ENCODE measurements at regions not wholly inside any gene's neighbourhood (a gene's known extent, or its start where the extent isn't known, plus 50 kb on each side); places are given as distances from the start of the nearest gene placed in this dataset.

GRCh38 chr18:78883501-78883900, 96.1 kb upstream of the SALL3 start:
- no peak for DNase-seq

DNA sequence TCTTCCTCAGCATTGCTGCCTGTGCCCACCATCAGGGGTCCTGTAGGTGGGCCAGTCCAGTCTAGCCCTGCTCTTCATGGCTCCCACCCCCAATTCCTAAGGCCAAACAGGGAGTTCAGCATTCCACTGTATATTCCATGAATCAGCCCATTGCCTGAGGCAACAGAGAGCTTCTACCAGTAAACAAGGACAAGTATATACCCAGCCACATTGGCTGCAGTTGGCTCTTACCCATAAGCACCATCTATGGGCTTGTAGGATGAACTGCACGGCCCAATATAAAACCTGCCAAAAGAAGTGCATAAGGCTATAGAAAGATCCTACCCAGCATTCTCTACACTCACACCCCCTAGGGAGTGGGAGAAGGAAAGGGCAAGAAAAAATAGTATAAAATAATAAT, 95.1 kb upstream of the SALL3 start:
- no peak for DNase-seq

DNA sequence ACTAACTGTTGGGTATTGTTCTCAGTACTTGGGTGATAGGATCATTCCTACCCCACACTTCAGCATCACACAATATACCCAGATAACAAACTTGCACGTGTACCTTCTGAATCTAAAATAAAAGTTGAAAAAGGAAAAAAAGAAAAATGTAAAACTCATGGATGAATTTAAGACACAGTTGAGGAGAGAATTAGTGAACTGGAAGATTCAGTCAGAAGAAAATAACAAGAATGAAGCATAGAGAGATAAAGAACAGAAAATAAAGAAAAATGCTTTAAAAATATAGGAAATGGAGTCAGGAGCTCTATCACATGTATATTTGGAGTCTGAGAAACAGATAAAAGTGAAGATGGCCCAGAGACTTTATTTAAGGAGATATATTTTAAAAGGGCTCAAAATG, 90.4 kb upstream of the SALL3 start:
- DNase-seq: no peak

DNA sequence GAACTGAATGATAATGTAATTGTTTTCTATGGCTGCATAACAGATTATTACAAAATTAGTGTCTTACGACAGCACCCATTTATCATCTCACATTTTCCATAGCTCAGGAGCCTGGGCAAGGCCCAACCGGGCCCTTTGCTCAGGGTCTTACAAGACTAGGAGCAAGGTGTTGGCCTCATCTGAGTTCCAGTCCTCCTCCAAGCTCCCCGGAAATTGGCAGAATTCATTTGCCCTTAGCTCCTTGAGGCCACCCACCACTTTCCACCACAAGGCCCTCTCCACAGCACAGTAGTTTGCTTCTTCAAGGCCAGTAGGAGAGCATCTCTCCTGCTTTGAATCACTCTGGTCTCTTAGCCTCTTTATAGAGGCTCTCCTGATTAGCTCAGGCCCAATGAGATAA, 89.2 kb upstream of the SALL3 start:
- no peak for DNase-seq

DNA sequence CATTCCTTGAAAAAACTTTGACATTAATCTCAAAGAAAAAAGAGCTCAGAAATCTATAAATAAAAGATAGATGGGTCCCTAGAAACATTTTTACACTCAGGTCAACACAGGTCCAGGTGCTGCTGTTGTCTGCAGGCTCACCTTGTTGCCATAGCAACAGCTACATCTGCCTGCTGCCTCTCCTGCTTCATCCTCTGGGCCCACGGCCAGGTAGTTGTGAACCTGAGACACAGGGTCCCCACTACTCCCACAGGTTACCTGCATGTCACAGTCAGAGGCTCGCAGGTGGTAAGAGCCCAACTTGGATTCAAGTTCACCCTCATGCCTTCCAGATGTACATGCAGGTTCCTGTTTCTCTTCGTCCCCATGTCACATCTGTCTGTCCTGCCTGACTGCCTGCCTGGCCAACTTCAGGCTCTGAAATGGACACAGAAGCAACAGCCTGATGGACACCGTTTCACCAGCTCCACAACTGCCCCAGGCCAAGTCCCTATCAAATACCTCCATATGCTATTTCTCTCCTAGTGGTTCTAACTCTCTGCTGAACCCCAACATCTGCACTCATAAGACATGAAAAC, 88.3 kb upstream of the SALL3 start:
- no peak for DNase-seq

- no peak for DNase-seq
Observed at GRCh38 chr18:78892177-78892576, 87.4 kb upstream of the SALL3 start.

DNA sequence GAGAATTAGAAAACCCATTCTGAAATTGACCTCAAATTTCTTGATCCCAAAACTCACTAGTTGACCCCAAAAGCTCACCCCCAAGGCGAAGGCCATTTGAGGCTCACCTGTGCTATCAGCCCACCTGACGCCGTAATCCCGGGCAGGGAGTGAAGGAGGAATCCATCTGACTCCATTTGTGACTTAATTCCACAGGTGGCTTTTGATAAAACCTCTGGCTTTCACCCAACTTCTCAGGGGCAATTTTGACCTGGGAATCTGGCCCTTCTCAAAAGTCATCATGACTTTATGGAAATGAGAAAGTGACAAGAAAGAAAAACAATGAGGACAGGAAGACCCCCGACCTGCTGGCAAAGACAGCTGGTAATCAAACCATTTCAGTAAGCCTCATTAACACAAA, 86.9 kb upstream of the SALL3 start:
- no peak for DNase-seq

- no peak for DNase-seq
Observed at GRCh38 chr18:78893281-78894032, 86.2 kb upstream of the SALL3 start.

DNA sequence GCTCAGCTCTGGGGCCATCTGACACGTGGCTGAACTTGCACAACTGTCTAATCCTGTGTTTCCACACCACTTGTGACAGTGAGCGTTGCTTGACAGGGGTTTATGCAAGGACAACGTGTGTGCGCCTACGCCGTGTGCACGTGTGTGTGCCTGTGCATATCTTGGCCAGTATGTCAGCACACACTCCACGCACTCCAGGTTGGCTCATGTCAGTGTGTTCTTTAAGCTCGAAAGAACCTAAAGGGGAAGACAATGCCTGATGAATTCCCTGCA, 85.6 kb upstream of the SALL3 start:
- DNase-seq: no peak

GRCh38 chr18:78895207-78896001, 84.2 kb upstream of the SALL3 start:
- DNase-seq: no peak

DNA sequence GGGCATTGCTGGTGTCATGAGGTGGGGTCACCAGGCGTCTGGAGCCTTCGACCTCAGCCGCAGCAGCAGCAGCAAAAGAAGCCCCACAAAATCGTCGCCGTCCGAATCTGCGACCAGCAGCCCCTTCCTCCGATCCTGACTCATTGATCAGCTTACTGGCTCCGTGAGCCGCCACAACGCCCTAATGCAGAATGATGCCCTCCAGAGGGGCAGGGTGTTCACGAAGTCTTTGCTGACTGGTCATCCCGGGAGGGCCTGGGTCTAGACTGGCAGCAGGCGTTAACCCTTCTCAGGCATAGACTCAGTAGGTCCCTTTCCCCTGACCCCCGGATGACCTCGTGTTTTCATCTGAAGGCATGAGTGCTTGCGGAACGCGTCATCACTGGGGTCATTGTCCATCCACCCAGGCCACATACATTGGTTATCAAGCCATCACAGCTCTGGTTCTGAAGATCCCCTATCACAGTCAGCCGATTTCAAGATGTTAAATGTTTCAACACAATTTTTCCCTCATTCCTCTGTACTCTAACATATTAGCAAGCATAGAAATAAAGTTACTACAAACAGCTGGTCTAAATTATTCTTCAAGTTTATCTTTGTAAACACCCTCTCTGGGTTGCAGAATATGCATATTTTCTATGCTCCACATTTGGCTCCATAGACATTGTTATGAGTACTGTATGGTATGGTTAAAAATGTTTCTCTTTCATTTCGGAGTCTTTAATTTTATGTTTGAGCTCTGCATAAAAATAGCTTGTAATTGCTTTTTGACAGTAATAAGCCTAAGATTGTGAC, 83.3 kb upstream of the SALL3 start:
- no peak for DNase-seq

- no peak for DNase-seq
Observed at GRCh38 chr18:78898066-78898465, 81.6 kb upstream of the SALL3 start.

DNA sequence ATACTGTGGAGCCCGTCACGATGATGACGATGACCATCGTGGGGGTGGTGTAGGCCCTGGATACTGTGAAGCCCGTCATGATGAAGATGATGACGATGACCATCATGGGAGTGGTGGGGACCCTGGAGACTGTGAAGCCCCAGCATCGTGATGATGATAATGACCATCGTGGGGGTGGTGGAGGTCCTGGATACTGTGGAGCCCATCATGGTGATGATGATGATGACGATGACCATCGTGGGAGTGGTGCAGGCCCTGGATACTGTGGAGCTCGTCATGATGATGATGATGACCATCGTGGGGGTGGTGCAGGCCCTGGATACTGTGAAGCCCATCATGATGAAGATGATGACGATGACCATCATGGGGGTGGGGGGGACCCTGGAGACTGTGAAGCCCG, 81.0 kb upstream of the SALL3 start:
- DNase-seq: no peak

GRCh38 chr18:78899241-78899640, 80.4 kb upstream of the SALL3 start:
- no peak for DNase-seq

GRCh38 chr18:78900938-78901909, 78.4 kb upstream of the SALL3 start:
- DNase-seq: no peak

DNA sequence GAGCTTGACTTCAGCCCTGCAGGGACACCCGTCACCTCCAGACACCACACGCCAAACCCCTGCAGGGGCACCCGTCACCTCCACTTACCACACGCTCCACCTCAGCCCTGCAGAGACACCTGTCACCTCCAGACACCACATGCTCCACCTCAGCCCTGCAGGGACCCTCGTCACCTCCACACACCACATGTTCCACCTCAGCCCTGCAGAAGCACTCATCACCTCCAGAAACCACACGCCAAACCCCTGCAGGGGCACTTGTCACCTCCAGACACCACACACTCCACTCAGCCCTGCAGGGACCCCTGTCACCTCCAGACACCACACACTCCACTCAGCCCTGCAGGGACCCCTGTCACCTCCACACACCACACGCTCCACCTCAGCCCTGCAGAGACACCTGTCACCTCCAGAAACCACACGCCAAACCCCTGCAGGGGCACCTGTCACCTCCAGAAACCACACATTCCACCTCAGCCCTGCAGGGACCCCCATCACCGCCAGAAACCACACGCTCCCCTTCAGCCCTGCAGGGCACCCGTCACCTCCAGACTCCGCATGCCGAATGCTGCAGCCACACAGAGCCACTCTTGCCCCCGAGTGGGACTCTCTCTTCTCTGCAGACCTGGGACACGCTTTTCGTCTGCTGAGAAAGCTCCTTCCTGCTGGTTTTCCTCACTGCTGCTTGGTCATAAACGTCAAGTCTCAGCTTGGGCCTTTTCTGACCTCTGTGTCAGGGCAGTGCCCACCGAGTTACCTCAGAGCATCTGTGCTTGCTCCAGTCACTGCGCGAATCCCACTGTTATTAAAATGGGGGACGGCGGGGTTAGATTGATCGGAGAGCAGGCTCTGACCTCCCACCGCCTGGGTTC, 77.5 kb upstream of the SALL3 start:
- DNase-seq: no peak

DNA sequence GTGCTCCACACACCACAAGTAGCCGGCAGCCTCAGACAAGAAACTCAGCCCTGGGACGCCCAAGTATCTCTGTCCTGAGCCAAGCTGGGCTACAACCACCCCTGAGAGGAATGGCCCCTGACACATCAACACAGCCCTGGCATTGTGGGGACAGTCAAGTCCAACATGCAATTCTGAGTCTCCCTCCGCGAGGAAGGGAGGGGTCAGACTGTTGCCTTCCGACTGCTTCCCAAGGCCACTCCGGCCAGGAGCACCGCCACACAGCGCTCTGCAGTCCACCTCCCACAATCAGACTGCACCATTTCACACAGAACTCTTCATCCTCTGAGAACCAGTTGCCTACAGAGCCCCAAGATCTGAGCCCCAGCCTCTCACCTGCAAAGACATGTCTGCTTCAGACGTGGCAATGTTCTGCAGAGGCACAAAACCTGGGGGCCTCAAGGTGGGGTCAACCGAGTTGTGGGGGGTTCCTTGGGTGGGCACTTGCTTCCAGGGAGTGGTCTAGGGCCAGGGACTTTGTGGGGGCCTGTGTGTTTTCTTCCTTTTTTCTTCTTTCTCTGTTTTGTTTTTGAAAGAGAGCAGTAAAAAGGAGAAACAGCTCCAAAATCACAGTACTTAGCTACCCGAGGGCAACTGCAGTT, 76.7 kb upstream of the SALL3 start:
- DNase-seq: no peak

DNA sequence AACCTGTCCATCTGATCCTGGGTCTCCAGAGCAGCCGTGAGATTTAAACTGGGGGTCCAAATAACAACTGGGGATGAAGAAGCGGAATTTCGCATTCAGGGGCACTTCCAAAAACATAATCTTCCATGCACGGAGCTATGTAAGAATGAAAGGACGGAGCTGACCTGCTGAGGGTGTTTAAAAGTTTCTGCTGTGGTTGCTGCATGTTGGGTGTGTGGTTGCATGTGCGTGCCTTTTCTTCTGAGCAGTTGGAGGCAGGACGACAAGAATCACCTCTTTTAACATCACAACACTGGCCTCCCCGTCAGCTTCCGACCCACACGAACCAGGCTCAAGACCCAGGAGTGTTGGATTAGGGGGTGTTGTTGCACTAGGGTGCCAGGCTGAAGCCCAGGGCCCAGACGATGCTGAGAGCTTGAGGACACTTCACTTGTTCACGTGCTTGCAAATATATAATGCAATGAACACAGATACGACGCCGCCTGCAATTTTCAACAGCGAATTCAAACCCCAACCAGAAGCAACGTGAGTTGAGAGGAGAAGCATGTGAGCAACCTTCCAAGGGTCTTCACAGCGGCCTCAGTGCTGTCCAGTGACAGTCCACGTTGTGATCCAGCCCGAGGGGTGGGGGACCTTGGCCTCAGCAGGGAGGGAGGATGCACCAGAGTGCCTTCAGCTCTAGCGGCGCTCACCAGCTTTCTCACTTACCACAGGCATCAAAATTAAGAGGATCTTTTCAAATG, 76.0 kb upstream of the SALL3 start:
- no peak for DNase-seq

- DNase-seq: no peak
Observed at GRCh38 chr18:78904179-78904531, 75.5 kb upstream of the SALL3 start.

- DNase-seq: no peak
Observed at GRCh38 chr18:78905334-78905733, 74.3 kb upstream of the SALL3 start.
